ENCODE measurements at regions not wholly inside any gene's neighbourhood (a gene's known extent, or its start where the extent isn't known, plus 50 kb on each side); places are given as distances from the start of the nearest gene placed in this dataset.
"Not testable (repeated sequence)": the region's sequence is repeated elsewhere in the genome, so short reads cannot be mapped to it uniquely, and the experiment has no call there.

GRCh38 chr10:128568491-128568890 lies 442.3 kb upstream of the MKI67 start:
- DNase-seq = no peak

- DNase-seq = no peak
These were observed 443.0 kb upstream of the MKI67 start for GRCh38 chr10:128568990-128569945.

GRCh38 chr10:128570319-128570995 lies 444.2 kb upstream of the MKI67 start:
- DNase-seq = no peak

DNA sequence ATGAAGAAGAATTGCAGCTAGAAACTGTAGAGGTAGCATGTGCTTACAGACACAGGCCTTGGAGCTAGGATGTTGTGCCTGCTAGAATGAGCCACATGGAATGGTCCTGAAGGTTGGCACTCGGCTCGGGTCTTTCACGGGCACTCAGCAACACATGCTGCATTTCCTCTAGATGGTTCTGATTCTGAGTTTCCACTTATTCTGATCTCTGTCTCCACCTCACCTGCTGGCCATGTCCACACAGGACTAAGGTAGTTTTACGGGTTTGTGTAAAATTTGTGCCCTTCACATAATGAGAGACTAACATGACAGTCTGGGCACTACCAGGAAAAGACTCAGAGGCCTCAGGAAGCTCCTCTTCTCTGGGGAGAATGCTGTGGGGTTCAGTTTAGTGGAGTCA lies 444.8 kb upstream of the MKI67 start:
- DNase-seq = no peak

- no peak for DNase-seq
These were observed 445.5 kb upstream of the MKI67 start for GRCh38 chr10:128571745-128572144.

- no peak for DNase-seq
These were observed 446.5 kb upstream of the MKI67 start for GRCh38 chr10:128572696-128573095.

- DNase-seq = no peak
These were observed 447.1 kb upstream of the MKI67 start for GRCh38 chr10:128573281-128573845.

GRCh38 chr10:128573986-128574385 lies 447.8 kb upstream of the MKI67 start:
- DNase-seq = no peak

- DNase-seq = no peak
These were observed 448.5 kb upstream of the MKI67 start for GRCh38 chr10:128574581-128575210.

- DNase-seq = no peak
These were observed 449.5 kb upstream of the MKI67 start for GRCh38 chr10:128575761-128576160.

- no peak for DNase-seq
These were observed 450.1 kb upstream of the MKI67 start for GRCh38 chr10:128576336-128576735.

GRCh38 chr10:128576943-128577670 lies 450.9 kb upstream of the MKI67 start:
- no peak for DNase-seq

GRCh38 chr10:128577958-128578750 lies 451.9 kb upstream of the MKI67 start:
- no peak for DNase-seq

DNA sequence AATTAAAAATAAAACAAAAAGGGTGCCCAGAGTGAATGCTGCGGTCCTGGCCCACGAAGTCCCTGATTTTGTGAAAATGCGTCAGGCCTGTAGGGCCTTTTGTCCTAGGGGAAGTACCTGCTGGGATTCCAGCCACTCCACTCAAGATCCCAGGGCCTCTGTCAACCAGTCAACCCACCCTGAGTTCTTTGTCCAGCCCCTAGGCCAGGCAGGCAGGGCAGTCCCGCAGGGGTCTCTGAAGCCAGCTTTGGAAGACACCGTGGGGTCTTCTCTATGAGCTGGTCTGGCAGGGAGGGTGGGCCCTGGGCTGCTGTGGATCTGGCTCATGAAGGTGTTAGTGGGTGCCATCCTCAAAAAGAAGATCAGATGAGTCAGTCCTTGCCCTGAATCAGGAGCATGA lies 452.5 kb upstream of the MKI67 start:
- DNase-seq = no peak

DNA sequence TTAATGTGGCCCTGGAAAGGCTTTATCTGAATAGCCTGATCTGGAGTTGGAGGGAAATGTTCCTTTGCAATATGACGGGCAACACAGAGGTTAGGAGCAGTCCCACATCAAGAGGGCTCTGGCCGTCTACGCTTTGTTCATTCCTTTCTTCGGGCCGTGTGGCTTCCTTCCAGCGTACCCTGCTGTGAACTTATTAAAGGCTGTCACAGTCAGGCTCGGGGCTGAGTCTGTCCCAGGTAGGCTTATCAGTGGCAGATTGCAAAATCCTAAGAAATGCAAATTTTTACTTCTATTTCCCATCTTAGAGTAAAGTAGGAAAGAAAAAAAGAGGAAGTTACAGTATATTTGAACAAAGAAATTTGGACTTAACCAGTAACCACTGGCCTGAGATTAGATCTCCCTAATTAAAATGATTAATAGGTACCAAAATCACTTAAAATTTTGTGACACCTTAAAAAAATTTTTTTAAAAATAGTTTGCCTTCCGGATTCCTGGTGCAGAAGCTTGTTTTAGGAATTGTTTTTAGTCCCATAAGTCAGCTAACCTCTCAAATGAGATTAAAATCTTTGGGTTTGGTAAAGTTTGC lies 453.1 kb upstream of the MKI67 start:
- no peak for DNase-seq

- no peak for DNase-seq
These were observed 453.7 kb upstream of the MKI67 start for GRCh38 chr10:128579901-128580300.

DNA sequence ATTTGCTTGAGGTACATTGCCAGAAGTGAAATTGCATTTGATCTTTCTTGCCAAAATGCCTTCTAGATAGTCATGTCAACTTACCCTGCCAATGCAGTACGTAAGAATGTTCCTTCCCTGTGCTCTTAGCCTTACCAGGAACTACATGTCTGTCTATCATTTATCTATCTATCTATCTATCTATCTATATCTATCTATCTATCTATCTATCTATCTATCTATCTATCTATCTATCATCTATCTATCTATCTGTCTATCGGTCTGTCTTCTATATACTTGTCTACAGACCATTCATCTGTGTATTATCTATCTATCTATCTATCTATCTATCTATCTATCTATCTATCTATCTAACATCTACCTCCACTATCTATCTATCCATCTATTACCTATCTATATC lies 456.9 kb upstream of the MKI67 start:
- not testable (repeated sequence) for DNase-seq

- not testable (repeated sequence) for DNase-seq
These were observed 460.4 kb upstream of the MKI67 start for GRCh38 chr10:128586599-128586998.

DNA sequence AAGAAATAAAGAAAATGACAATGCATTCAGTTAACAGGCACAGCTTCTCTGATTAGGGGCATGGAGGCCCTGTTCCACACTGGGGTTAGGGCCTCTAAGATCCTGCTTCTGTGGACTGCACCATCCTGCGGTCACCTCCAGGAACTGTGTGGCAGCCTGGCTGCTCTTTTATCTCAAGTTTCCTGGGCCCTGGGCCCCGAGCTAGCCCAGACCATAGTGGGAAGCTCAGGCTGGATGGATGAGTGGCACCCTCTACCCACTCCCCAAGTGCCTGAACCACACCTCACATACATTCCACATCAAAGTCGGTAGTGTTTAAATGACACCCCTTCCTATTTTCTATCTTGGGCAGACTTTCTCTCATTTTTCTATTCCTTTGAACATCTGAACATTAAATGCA lies 461.5 kb upstream of the MKI67 start:
- DNase-seq = no peak

DNA sequence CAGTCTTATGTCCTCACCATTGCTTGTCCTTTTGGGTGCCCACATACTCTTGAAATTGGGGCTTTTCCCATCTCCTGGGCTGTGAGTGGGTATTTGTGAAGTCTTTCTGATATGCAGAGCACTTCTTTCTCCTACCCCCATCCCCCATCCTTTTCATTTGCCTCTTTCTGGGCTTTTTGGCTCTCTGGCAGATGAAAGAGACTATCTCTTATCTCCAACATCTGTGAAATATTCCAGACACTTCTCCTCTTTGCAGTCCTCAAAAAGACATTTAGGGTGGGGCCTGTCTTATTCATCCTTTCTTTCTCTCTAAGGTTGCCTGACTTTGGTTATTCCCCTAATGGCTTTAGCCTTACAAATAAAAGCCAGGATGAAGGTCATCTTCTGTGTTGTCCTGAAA lies 462.2 kb upstream of the MKI67 start:
- no peak for DNase-seq

DNA sequence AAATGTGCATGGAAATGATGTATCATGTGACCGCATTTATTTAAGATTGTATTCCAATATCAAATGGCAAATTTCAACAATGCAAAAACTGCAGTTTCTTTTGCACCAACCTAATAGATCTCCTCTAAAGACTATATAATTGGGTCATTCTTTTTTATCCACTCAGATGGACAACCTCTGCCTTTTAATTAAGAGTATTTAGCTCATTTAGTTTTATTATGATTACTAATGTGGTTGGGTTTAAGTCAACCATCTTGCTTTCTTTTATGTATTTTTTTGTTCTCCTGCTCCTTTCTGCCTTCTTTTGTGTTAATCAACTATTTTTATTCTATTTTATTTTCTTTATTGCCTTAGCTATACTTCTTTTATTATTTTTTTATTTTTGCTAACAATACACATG lies 468.5 kb upstream of the MKI67 start:
- DNase-seq = no peak

Data from NCI-H1105 (cell line).